GM21529 (cell line): ENCODE measurements at regions not wholly inside any gene's neighbourhood (a gene's known extent, or its start where the extent isn't known, plus 50 kb on each side); places are given as distances from the start of the nearest gene placed in this dataset.

Experiments used
- ATAC-seq: cut with Tn5 transposase; IDR thresholded peaks from one replicate; pipeline ENCODE4 v1.9.1; 2021; ENCODE audit not compliant: unreplicated experiment

DNA sequence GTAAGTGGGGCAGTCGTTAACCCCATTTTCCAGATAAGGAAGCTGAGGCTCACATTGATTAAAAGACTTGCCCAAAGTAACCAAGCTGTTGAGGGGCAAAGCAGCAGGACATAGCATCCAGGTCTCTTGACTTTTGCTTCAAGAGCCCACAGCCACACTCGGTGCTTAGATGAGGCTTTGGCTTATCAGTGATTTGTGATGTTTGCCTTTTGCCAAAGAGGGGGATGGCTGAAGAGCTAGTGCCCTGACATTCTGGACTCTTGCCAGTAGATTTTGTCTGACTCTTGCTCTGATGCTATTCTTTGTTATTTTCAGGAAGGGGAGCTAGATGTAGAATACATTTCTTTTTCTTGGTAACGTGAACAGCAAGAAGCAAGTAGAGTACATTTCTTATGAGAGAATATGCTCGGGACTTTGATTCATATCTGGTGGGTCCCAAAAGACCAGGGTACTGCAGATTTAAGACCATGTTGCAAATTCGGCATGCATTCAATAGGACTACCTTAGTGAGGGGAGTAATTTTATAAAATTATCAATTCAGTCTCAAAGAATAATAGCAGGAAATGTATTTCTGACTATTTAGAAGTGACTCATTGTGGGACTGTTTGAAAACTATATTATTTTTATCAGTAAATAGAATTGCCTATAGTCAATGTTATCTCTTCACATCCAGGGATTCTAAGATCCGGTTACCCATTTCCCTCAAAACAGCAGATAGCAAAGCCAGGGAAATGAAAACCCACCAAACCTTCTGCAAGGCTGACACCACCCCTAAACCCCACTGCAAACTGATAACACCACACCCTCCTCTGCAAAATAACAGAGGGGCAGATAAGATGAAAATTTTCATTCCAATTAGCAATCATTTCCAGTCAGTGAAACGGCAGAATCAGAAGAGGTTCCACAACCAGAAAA is 180.0 kb upstream of the BMPER start:
- ATAC-seq, result no peak

DNA sequence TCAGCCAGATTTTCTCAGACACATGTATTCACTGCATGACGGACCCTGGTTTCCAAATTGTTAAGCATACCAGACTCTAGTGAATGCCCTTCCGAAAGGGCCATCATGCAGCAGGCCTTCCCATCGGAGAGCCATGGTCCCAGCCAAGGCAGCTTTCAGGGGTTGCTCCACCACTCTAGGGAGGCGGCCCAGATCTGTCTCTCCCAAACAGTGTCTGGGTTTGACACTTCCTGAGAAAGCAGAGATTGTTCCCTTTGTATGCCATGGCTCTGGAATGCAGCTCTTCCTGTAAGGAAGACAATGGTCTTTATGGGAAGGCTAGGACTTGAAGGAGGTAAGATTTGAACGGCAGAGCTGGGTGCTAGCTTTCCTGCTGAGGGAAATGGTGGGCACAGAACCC is 178.8 kb upstream of the BMPER start:
- ATAC-seq, result no peak

DNA sequence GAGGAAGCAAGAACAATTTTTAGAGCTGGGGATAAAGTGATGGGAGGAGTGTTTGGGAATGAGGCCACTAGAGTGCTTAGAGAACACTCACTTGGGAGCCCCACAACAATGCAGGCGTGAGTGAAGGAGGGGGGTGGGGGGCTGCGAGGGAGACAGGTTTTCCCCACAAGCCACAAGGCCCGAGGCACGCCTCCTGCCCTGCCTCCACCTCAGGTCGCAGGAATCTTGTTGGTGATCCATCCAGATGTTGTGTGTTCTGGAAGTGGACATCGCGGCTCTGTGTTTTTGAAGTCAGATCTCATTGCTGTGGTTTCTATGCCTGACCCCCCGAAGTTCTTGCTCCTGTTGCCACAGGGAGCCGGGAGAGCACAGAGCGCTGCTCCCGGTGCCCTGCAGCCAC is 178.0 kb upstream of the BMPER start:
- no peak for ATAC-seq

DNA sequence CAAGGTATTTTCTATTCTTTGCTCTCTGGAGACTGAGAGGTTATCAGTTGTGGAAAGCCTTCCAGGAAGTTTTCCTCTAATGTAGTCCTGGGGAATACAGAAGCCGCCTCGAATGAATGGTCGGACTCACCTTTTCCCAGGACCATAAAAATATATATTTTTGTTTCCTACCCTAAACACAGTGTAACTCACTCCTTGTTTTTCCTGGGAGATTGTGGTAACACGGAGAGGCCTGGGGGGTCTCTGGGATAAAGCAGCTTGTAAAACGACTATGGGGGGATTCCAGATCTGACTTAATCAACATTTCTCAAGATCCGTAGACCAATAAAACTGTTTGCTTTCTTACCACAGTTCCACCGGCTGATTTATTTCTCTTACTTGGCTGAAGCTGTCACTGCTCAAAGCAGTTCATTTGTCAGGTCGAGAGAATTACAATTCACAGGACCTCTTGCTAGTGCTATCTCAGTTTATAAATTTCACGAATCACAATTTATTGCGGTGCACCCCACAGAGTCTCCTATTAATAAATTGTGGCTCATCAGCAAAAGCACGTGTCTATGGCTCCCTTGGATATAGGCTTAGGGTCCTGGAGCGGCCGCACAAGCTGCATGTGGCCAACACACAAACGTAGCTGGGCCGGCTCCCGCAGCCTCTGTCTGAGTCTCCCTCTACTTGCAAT is 176.3 kb upstream of the BMPER start:
- no peak for ATAC-seq

DNA sequence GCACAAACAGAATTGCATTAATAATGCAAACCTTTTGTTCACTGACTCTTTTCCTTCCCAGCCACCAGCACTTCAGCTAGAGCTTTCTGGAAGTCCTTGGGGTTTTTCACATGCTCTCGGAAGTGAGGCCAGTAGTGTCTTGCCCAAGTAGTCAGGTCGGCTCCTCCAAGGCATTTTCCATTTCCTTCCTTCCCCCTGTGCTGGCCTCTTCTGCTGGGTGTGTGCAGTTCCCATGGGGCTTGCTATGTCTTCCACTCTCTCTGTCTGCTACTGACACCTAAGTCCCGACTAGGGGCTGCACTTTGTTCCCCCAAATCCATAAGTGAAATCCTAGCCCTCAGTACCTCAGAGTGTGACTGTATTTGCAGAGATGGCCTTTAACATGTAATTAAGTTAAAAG is 175.6 kb upstream of the BMPER start:
- no peak for ATAC-seq

DNA sequence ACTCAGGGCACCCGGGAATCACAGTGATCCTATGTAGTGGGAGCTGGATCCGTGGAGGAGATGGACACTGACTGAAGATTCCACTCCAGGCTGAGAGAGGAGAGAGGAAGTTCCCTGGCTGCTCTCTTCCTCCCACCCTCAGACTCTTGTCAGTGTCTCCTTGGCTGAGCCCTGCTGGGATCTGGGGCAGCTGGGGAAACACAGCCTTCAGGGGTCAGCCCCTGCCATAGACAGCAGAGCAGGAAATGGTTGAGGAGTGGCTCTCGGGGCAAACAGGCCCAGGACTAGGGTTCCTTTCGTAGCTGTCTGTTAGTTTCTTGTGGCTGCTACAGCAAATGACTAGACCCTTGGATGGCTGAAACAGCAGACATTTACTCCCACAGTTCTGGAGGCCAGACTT is 174.4 kb upstream of the BMPER start:
- no peak for ATAC-seq

DNA sequence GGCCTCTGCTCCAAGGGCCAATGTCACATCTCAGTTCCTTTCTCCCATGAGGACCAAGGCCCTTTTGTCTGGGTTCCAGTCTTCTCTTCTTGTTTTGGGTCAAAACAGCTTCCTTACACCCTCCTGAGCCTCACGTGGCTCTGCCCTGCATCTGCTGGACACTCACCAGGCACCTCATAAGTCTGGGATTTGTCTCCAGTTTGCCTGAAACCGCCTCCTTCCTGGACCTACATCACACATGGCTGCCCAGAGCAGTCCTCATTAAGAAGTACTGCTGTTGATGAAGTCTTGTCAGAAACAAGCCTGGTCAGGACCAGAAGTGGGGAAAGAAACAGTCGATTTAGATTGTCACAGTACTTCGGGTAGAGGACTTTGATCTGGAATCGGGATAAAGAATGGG is 173.4 kb upstream of the BMPER start:
- ATAC-seq, result no peak

DNA sequence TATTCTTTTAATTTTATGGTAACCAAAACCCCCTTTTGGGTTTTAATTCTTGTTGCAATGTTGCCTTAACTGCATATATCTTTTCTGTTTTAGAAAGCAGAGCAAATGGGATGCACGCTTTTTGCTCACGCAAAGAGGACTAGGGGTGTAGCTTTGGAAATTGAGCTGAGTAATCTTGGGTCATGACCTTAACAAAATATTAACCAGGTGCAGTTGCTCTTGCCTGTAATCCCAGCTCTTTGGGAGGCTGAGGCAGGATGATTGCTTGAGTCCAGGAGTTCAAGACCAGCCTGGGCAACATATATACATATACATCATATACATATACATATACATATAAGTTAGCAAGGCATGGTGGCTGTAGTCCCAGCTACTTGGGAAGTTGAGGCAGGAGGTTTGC is 172.9 kb upstream of the BMPER start:
- ATAC-seq, result no peak

DNA sequence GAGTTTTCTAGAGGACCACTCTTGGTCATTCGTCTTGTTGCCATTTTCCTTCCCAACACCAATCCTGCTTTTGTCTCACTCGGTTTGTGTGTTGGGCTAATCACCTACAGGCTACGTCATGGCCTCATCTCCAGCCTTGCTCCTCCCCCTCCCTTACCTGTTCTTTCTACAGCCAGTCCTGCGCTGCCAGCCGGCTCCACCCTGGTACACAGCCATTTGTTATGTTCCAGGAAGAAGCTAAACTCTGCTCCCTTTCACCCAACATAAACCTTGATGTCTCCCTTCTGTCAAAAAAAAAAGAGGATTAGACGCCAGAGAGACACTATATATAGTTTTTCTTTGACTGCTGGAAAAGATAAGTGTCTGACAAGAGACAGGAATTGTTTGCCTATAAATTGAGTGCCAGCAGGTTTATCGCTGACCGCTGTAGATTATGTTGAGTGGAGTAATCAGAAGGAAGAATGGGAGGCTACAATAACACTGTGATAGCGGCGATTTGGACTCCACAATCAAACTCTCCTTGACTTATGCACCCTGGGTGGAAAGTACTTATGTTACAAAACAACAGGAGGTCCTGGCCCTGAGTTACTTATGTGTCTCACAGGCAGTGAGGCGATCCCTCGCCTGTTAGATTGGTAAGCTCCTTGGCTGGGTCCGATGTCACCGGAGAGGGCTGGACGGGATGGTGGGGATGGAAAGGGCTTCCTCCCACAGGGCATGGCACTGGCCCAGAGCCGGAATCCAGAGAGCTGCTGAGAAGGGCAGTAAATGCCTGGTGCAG is 171.3 kb upstream of the BMPER start:
- ATAC-seq, result no peak

DNA sequence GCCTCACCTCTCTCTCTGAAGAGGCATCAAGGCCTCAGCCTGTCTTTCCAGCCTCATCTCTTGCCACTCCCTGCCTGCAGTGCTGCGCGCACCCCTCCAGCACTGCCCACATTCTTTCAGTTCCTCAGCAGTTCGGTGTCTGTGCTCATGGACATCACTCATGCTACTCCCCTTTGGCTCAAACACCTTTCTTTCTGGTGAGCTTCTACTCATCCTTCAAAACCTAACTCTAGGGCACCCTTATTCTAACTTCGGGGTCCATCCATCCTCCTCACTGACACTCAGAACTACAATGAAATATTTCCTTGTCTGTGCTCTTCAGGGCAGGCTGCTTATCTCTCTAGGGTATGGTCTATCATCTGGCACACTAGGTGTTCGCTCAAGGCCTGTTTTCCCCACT is 169.9 kb upstream of the BMPER start:
- ATAC-seq, result no peak

DNA sequence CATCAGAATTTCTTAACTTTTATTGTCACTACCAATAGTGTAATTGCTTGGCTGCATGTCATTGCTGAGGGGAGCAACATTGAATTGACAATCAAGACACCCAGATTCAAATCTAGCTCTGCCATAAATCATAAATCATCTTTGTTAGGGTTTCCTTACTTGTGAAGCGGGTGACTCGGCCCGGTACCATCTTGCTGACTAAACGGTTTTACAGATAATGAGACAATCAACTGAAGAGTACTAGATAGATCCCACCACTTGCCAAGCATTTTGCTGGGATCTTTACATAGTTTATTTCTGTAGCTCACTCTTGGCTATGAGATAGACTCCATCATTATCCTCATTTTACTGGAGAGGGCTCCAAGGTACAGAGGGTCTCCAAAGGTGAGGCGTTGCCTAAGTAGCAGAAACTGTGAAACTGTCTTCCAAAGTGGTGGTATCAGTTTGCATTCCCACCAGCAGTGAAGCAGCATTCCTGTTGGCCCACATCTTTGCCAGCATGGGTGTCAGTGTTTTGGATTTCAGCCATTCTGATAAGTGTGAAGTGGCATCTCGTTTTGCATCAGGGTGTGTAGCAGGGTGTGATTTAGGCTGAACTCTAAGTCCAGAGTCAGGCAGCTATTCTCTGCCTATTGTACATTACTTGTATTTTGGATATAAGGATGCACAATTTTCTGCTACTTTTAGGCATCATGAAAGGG is 168.7 kb upstream of the BMPER start:
- no peak for ATAC-seq

DNA sequence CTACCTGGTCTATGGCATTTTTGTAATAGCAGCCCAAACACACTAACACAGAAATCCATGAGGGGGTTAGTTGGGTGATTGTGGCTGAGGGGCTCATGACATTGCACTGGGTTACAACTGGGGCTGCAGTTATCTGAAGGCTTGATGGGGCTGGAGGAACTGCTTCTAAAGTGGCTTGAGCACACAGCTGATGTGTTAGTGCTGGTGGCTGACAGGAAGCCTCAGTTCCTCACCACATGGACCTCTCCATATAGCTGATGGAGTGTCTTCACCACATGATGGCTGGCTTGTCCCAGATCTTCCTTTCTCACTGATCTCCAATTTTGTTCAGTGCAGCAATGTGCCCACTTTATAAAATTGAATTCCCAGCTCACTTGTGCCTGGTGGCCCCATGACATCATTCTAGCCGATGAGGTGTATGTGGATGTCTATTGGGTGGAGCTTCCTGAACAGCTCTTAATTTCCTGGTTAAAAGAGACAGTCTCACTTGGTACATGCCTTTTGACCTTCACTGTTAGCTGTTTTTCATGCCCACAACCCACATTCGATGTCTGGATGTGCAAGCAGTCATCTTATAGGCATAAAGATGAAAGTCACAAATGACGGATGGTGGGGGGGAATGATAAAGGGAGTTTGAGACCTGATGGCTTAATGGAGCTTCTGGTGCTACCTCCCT is 166.9 kb upstream of the BMPER start:
- ATAC-seq, result no peak

DNA sequence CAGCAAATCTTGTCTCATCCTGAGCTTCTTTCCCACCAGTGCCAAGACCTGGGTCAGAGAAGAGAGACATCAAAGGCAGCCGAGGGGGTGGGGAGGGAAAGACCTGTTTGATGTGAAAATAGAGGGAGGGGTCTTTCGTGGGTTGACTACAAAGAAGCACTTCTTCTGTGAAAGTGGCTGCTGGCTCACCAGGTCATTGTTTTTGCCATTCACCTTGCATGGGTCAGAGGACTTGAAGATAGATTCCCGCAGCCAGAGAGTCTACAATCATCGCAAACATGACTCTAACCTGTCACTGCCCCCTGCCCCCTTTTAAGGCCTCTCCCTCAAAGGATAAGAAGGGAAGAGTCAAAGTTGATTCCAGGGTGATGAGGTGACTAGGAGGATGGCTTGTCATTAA is 166.1 kb upstream of the BMPER start:
- no peak for ATAC-seq

DNA sequence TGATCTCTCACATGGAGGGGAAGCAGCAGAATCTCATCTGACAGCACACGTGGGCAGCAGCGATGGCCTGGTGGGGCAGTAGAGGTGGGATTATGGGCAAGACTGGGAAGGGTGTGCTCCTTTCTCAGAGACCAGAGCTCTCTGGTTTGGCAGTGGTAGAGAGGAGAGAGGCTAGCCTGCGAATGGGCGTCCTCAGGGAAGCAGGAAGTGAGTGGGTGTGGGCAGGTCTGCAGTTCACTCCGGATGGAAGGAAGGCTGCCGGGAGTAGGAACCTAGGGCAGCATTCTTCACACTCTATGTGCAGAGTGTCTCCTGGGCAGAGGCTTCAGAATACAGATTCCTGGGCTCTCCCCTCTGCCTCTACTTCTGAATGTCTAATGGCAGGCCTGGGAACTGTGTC is 162.8 kb upstream of the BMPER start:
- no peak for ATAC-seq

DNA sequence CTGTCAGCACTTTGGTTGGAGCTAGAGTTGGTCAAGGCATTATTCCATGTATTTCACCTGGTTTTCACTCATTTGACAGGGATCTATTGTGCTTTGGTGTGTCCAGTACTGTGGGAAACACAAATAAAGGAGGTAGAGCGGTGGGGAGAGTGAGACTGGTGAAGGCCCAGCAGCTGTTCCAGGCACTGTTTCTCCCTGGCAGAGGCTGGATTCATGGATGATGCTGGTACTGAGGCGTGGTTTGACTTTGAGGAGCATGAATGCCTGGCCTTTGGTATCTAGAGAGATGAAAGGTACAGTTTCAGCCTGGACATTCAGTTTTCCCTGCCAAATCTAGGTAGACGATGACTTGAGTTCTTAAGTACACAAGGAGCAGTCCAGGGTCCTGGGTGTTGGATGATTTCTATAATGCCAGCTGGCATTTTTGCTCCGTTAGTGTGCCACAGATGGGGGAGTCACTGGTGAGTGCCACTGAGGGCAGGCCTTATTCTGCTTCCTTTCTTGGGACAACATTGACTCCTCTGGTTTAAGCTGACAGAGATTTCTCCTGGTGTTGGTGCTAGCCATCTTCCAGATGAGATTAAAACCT is 162.2 kb upstream of the BMPER start:
- no peak for ATAC-seq

DNA sequence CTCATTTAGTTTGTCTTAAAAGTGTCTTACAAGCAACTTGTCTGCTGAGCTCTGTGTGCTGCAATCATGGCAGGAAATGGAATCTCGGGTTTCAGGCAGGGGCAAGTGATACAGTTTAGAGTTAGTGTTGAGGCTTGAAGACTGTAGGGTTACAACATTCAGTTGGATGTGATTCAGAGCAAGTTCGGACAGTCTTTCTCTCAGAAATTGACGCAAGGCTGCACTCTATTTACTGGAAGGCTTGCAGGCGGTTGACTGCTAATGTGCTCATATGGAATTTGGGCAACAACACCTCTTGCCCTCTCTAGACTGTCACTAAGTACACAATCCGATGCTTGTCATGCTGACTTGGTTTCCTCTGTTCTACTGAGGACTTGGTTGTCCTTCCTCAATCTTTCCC is 161.7 kb upstream of the BMPER start:
- no peak for ATAC-seq

DNA sequence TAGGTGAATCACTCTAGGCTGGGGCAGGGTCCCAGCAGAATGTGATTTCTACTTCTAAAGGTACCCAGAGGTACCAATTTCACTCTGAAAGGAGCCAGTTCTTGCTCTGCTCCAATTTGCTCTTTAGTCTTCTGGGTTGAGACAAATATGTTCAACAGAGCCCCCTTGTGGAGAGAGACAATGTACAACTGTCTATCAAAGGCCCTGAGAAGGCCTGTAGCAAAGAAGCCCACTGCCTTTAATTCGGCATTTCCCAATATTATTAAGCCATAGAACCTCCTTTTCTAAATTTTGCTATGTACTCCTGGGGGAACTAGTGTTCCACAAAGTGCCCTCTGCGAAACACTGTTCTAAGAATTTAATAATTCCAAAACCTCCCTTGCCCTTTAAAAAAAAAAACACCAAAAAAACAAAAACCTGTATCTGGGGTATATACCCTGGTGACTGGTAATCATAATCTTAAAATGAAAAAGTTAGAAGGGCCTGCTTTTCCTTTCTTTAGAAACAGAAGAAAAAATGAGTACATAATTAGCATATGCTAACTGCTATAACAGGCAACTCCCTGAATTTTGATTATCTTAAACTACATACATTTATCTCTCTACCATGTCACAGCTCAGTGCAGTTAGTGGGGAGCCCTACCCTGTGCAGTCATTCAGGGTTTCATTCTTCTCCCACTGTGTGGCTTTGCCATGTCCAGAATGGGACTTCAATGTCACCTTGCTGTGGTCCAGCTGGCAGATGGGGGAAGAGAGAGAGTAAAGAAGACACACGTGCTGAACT is 160.9 kb upstream of the BMPER start:
- no peak for ATAC-seq

DNA sequence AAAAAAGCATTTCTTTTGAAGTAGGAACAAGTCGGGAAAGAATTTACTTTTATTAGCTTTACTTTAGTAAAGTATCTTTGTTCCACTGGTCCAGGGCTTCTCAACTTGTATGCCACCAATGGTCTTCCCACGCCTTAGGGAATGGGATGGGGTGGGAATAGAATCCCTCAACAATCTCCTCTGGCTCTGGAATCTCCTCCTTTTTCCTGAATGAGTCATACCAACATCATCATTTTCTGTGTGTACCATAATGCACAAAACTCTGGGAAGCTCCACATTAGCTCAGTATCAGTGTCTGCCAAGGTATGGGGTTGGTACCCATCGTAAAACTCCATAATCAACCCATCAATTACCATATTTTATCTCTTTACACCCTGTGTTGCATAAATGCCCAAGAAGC is 159.4 kb upstream of the BMPER start:
- ATAC-seq, result no peak

DNA sequence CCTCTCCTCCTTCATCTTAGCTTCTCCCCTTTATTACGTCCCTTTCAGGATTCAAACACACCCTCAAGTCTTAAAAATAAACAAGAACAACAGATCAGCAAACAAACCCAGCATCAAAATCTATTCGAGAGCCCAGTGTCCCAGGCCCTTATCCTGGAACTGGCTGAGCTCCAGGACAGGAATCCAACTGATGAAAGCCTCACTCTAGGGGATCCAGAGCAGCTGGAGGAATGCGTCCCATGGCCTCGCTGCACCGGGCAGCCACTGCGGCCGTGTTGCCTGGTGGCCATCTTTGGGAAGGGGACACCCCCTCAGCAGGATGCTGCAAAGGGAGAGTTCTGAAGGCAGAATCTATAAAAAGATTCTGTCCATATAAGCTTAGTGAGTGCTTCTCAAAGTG is 156.5 kb upstream of the BMPER start:
- no peak for ATAC-seq

DNA sequence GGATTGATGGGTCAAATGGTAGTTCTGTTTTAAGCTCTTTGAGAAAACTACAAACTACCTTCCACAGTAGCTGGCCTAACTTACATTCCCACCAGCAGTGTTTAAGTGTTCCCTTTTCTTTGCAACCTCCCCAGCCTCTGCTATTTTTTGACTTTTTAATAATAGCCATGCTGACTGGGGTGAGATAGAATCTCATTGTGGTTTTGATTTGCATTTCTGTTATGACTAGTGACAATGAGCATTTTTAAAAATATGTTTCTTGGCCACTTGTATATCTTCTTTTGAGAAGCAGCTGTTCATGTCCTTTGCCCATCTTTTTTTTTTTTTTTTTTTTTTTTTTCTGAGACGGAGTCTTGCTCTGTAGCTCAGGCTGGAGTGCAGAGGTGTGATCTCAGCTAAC is 155.2 kb upstream of the BMPER start:
- peak; percentile 87 for ATAC-seq
